Astrocyte of the cerebellum (primary cell): ENCODE measurements at regions not wholly inside any gene's neighbourhood (a gene's known extent, or its start where the extent isn't known, plus 50 kb on each side); places are given as distances from the start of the nearest gene placed in this dataset.

Experiments used
- DNase-seq: peaks from one replicate; pipeline ENCODE4 v3.0.0-alpha.2; 2011; ENCODE audit warnings: low read depth
- H3K4me3 ChIP-seq: 2 replicates; pipeline ENCODE4 v1.5.1; 2011; ENCODE audit warnings: mild to moderate bottlenecking, low read depth, low read length, moderate library complexity
- CTCF ChIP-seq: IDR thresholded peaks from 2 replicates; pipeline ENCODE4 v1.5.1; 2012; ENCODE audit warnings: low read length, low read depth, moderate library complexity, mild to moderate bottlenecking; ENCODE audit errors: missing control alignments
- in situ Hi-C: cut with HindIII; loops from 2 replicates; pipeline ENCODE4 v1.10.0; 2017; ENCODE audit warnings: low sequenced_read_pairs

GRCh38 chr17:72452286-72453173, 331.7 kb downstream of the SOX9 start:
- DNase-seq, result no peak
- in situ Hi-C loops, result no loop called here
- H3K4me3 ChIP-seq, result no peak overlapping the region
- TF ChIP-seq CTCF, result no peak

GRCh38 chr17:72454342-72454741, 333.5 kb downstream of the SOX9 start:
- no peak for DNase-seq
- in situ Hi-C loops, result no loop called here
- no peak for TF ChIP-seq CTCF
- H3K4me3 ChIP-seq, result no peak overlapping the region

GRCh38 chr17:72455562-72455961, 334.7 kb downstream of the SOX9 start:
- H3K4me3 ChIP-seq, result no peak overlapping the region
- DNase-seq, result no peak
- TF ChIP-seq CTCF, result peak; percentile 5
- in situ Hi-C loops, result no loop called here

- H3K4me3 ChIP-seq, result no peak overlapping the region
- no peak for TF ChIP-seq CTCF
- DNase-seq, result no peak
- in situ Hi-C loops, result no loop called here
These were observed 335.3 kb downstream of the SOX9 start for GRCh38 chr17:72456075-72456474.

GRCh38 chr17:72457712-72458111, 336.9 kb downstream of the SOX9 start:
- no peak overlapping the region for H3K4me3 ChIP-seq
- no peak for TF ChIP-seq CTCF
- in situ Hi-C loops, result no loop called here
- no peak for DNase-seq

- no peak overlapping the region for H3K4me3 ChIP-seq
- TF ChIP-seq CTCF, result no peak
- no peak for DNase-seq
- in situ Hi-C loops, result no loop called here
These were observed 337.5 kb downstream of the SOX9 start for GRCh38 chr17:72458301-72458700.

GRCh38 chr17:72460711-72461110, 339.9 kb downstream of the SOX9 start:
- no peak overlapping the region for H3K4me3 ChIP-seq
- in situ Hi-C loops, result no loop called here
- TF ChIP-seq CTCF, result no peak
- DNase-seq, result no peak
